GM18505 (cell line): ENCODE measurements at regions not wholly inside any gene's neighbourhood (a gene's known extent, or its start where the extent isn't known, plus 50 kb on each side); places are given as distances from the start of the nearest gene placed in this dataset.

Experiments used
- ATAC-seq: cut with Tn5 transposase; IDR thresholded peaks from one replicate; pipeline ENCODE4 v1.9.1; 2021; ENCODE audit not compliant: unreplicated experiment
- POLR2A ChIP-seq: IDR thresholded peaks from 4 replicates; pipeline ENCODE4 v1.6.1; 2011; ENCODE audit warnings: borderline replicate concordance; ENCODE audit not compliant: insufficient read depth, insufficient read length; ENCODE audit errors: extremely low read depth

- ATAC-seq: no peak
- TF ChIP-seq POLR2A: no peak
Observed at GRCh38 chr6:26218824-26219223, 131.6 kb downstream of the HFE start.

GRCh38 chr6:26220145-26220970, 133.1 kb downstream of the HFE start:
- no peak for TF ChIP-seq POLR2A
- no peak for ATAC-seq

- ATAC-seq: no peak
- TF ChIP-seq POLR2A: no peak
Observed at GRCh38 chr6:26221186-26221585, 134.0 kb downstream of the HFE start.

- no peak for TF ChIP-seq POLR2A
- no peak for ATAC-seq
Observed at GRCh38 chr6:26222571-26222970, 135.3 kb downstream of the HFE start.

GRCh38 chr6:26223228-26223627, 136.0 kb downstream of the HFE start:
- no peak for ATAC-seq

GRCh38 chr6:26223650-26224546, 136.7 kb downstream of the HFE start:
- TF ChIP-seq POLR2A: peak; percentile 39
- peak; percentile 50 for ATAC-seq

More at GRCh38 chr6:26223228-26223627, 136.0 kb downstream of the HFE start:
- no peak for TF ChIP-seq POLR2A

GRCh38 chr6:26224547-26224912, 137.3 kb downstream of the HFE start:
- no peak for ATAC-seq

GRCh38 chr6:26224940-26225847, 138.0 kb downstream of the HFE start:
- TF ChIP-seq POLR2A: peak; percentile 18

More at GRCh38 chr6:26224547-26224912, 137.3 kb downstream of the HFE start:
- no peak for TF ChIP-seq POLR2A

GRCh38 chr6:26225848-26226578, 138.8 kb downstream of the HFE start:
- TF ChIP-seq POLR2A: no peak
- no peak for ATAC-seq

More at GRCh38 chr6:26224940-26225847, 138.0 kb downstream of the HFE start:
- no peak for ATAC-seq

GRCh38 chr6:26226579-26226967, 138.4 kb upstream of the BTN3A2 start:
- ATAC-seq: no peak
- TF ChIP-seq POLR2A: no peak

GRCh38 chr6:26230351-26230750, 134.6 kb upstream of the BTN3A2 start:
- no peak for ATAC-seq

GRCh38 chr6:26231006-26231587, 133.9 kb upstream of the BTN3A2 start:
- no peak for ATAC-seq
- TF ChIP-seq POLR2A: no peak

More at GRCh38 chr6:26230351-26230750, 134.6 kb upstream of the BTN3A2 start:
- no peak for TF ChIP-seq POLR2A
